A673 (cell line): ENCODE measurements at regions not wholly inside any gene's neighbourhood (a gene's known extent, or its start where the extent isn't known, plus 50 kb on each side); places are given as distances from the start of the nearest gene placed in this dataset.

ENCODE experiments used
- BruUV-seq: library from RNA; stranded (reverse); fragments of 400-500 nt; replicated peaks from 2 replicates; lab custom pipeline; 2021; lab: Mats Ljungman, UMichigan
- CTCF ChIA-PET: fragments of 300-600 bp; sonication (Branson Sonifier 250); formaldehyde crosslinking; loops from one replicate; lab custom pipeline; 2022; ENCODE audit warnings: antibody characterized with exemption; lab: Charles Lee
- POLR2A ChIA-PET: fragments of 300-600 bp; sonication (Branson Sonifier 250); formaldehyde crosslinking; loops from one replicate; lab custom pipeline; 2022; ENCODE audit warnings: antibody characterized with exemption; ENCODE audit not compliant: low non-redundant PET; lab: Charles Lee
- DNase-seq: peaks from one replicate; pipeline ENCODE4 v3.0.0-alpha.2; 2015; ENCODE audit warnings: low spot score
- H3K27ac ChIP-seq: fragments of 200-600 bp; sonication (generic); 2 replicates; pipeline ENCODE4 v1.5.1; 2016; ENCODE audit warnings: mixed run types, low read depth, mild to moderate bottlenecking, mixed read lengths, antibody characterized with exemption, low read length; ENCODE audit not compliant: poor library complexity, severe bottlenecking
- H3K27me3 ChIP-seq: fragments of 200-600 bp; sonication (generic); replicated peaks from 2 replicates; pipeline ENCODE4 v1.6.1; 2017; ENCODE audit warnings: mixed run types, low read depth, mild to moderate bottlenecking, mixed read lengths, antibody characterized with exemption, low read length; ENCODE audit not compliant: insufficient read depth, poor library complexity
- H3K36me3 ChIP-seq: fragments of 200-600 bp; sonication (generic); 2 replicates; pipeline ENCODE4 v1.6.1; 2016; ENCODE audit warnings: mixed run types, mild to moderate bottlenecking, mixed read lengths, antibody characterized with exemption, low read length; ENCODE audit not compliant: insufficient read depth, poor library complexity, severe bottlenecking
- H3K4me1 ChIP-seq: fragments of 200-600 bp; sonication (generic); 2 replicates; pipeline ENCODE4 v1.6.1; 2017; ENCODE audit warnings: mixed run types, mild to moderate bottlenecking, mixed read lengths, antibody characterized with exemption, low read length; ENCODE audit not compliant: insufficient read depth, poor library complexity, severe bottlenecking
- H3K4me3 ChIP-seq: fragments of 200-600 bp; sonication (generic); 2 replicates; pipeline ENCODE4 v1.5.1; 2016; ENCODE audit warnings: low read depth, mixed run types, mild to moderate bottlenecking, mixed read lengths, low read length; ENCODE audit not compliant: poor library complexity, severe bottlenecking
- H3K9me3 ChIP-seq: fragments of 200-600 bp; sonication (generic); 2 replicates; pipeline ENCODE4 v1.6.1; 2016; ENCODE audit warnings: mixed run types, low read depth, mild to moderate bottlenecking, mixed read lengths, antibody characterized with exemption, low read length; ENCODE audit not compliant: poor library complexity, severe bottlenecking
- EZH2 ChIP-seq: fragments of 200-600 bp; sonication (generic); IDR thresholded peaks from 2 replicates; pipeline ENCODE4 v1.6.1; 2017; ENCODE audit warnings: borderline replicate concordance, low read depth, mild to moderate bottlenecking, mixed read lengths, antibody characterized with exemption, low read length; ENCODE audit not compliant: poor library complexity, severe bottlenecking
- intact Hi-C: fragments of 100-400 bp; cut with micrococcal nuclease; formaldehyde crosslinking; loops from one replicate; pipeline ENCODE4 v1.10.0; 2022; ENCODE audit not compliant: unreplicated experiment
- TF ChIP-seq, protein P1 (sequence below): fragments of 300-800, 200-600 bp; sonication (generic); conservative IDR thresholded peaks from 2 replicates; pipeline ENCODE4 v1.5.1; 2017; ENCODE audit warnings: low read depth, mild to moderate bottlenecking, antibody characterized with exemption, low read length, moderate library complexity, mixed read lengths

DNA sequence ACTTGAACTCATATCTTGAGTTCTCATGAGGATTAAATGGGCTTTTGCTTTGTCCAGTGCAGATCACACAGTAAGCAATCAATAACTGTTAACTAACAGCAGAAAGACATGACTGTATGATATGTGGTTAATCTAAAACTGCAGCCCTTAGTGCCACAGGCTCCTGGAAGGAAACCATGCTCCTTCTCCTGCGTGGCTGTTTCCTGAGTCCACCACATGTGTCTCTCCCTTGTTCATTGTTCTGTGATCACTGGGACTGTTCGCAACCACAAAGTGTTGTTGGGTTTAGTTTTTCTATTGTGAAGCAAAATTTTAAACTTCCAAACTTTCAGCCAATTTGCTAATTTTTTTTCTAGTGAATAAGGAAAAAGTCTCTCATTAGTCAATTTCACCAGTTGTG lies 130.9 kb upstream of the PTPRM start:
- no peak for DNase-seq
- Histone ChIP-seq H3K4me1 (no peaks in the 10 kb centered on the region), H3K4me3 (no peak overlapping the region), H3K36me3 (no peaks in the 10 kb centered on the region), H3K27me3 (no peaks in the 10 kb centered on the region), H3K27ac (no peak overlapping the region), H3K9me3 (peaks cover 34% of the 10 kb centered on the region)
- intact Hi-C loops: no loop called here
- TF ChIP-seq, protein P1, sequence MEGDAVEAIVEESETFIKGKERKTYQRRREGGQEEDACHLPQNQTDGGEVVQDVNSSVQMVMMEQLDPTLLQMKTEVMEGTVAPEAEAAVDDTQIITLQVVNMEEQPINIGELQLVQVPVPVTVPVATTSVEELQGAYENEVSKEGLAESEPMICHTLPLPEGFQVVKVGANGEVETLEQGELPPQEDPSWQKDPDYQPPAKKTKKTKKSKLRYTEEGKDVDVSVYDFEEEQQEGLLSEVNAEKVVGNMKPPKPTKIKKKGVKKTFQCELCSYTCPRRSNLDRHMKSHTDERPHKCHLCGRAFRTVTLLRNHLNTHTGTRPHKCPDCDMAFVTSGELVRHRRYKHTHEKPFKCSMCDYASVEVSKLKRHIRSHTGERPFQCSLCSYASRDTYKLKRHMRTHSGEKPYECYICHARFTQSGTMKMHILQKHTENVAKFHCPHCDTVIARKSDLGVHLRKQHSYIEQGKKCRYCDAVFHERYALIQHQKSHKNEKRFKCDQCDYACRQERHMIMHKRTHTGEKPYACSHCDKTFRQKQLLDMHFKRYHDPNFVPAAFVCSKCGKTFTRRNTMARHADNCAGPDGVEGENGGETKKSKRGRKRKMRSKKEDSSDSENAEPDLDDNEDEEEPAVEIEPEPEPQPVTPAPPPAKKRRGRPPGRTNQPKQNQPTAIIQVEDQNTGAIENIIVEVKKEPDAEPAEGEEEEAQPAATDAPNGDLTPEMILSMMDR: no peak
- no peak for TF ChIP-seq EZH2
- no TSS peak for BruUV-seq
- ChIA-PET CTCF (no interaction called here), POLR2A (no interaction called here)

DNA sequence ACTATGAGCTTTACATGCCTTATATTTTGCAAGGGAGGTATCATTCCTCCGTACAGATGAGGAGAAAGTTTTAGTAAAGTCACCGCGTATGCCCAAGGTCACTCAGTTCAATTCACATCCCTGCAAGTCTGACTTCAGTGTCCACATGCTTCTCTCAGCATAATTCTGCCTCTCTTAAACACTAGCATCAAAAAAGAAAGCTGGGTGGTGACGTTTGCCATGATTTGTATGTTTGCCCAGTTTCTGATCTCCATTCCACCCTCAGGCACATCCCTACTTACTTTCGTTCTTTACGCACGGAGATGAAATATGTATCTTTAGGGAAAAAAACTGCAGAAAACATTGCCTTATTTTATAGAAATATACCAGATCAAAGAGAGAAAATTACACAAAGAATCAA lies 129.2 kb upstream of the PTPRM start:
- Histone ChIP-seq H3K4me3 (no peak overlapping the region), H3K27ac (no peak overlapping the region), H3K4me1 (no peaks in the 10 kb centered on the region), H3K9me3 (peaks cover 31% of the 10 kb centered on the region), H3K27me3 (no peaks in the 10 kb centered on the region), H3K36me3 (no peaks in the 10 kb centered on the region)
- no peak for DNase-seq
- TF ChIP-seq, protein P1: no peak
- no peak for TF ChIP-seq EZH2
- no TSS peak for BruUV-seq
- CTCF ChIA-PET: no interaction called here
- intact Hi-C loops: no loop called here
- POLR2A ChIA-PET: interaction anchor here (0.6 kb wide), 1 partner anchor 23 kb away, joined by 3 read pairs; no protein-coding TSS in a partner anchor

DNA sequence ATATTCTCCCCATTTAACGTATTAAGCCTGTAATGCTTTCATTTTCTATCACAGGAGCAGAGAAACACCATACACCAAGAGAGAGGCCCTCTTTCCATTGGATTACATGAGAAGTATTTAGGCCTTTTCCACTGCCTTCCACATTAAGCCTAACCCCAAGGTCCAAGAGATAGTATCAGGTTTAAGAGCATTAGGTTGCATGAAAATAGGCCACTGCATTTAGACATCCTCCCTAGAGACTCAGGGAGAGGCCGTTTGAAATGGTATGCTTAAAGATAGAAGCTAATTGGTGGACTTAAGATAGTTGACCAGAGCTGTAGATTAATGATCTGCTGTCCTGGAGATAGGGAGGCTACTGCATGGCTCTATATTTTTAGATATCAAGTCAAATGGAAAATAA lies 128.5 kb upstream of the PTPRM start:
- Histone ChIP-seq H3K27me3 (no peaks in the 10 kb centered on the region), H3K36me3 (no peaks in the 10 kb centered on the region), H3K4me1 (no peaks in the 10 kb centered on the region), H3K4me3 (no peak overlapping the region), H3K27ac (no peak overlapping the region), H3K9me3 (peaks cover 36% of the 10 kb centered on the region)
- intact Hi-C loops: no loop called here
- BruUV-seq: no TSS peak
- CTCF ChIA-PET: no interaction called here
- DNase-seq: no peak
- TF ChIP-seq EZH2: no peak
- TF ChIP-seq, protein P1: no peak
- POLR2A ChIA-PET: no interaction called here
